Adrenal gland (tissue), 9 donors: ENCODE measurements at regions not wholly inside any gene's neighbourhood (a gene's known extent, or its start where the extent isn't known, plus 50 kb on each side); places are given as distances from the start of the nearest gene placed in this dataset.

ENCODE experiments used
- DNase-seq, 7 donors: peaks; one replicate each; pipeline ENCODE4 v3.0.0-alpha.2; 2019 to 2020
- H3K27ac ChIP-seq, 5 donors: fragments of 200-600 bp; sonication (generic) in 4 of 5; 1 replicate in 3 of 5; 2 replicates in 2 of 5; pipeline versions ENCODE4 v1.5.1 to v1.8.0; 2016 to 2020; ENCODE audit warnings: mild to moderate bottlenecking in 1 of 5
- H3K27me3 ChIP-seq: fragments of 200-600 bp; 2 replicates; pipeline ENCODE4 v1.8.0; 2021
- H3K36me3 ChIP-seq, 2 donors: fragments of 200-600 bp; replicated peaks in 1 of 2; 1 replicate in 1 of 2; 2 replicates in 1 of 2; pipeline versions ENCODE4 v1.5.1 to v1.8.0; 2018 to 2022
- H3K4me1 ChIP-seq, 2 donors: fragments of 200-600 bp; replicated peaks in 1 of 2; 1 replicate in 1 of 2; 2 replicates in 1 of 2; pipeline versions ENCODE4 v1.5.1 to v1.8.0; 2018 to 2021
- H3K4me3 ChIP-seq, 4 donors: fragments of 200-600 bp; sonication (generic) in 3 of 4; one replicate each; pipeline ENCODE4 v1.5.1; 2016 to 2018
- H3K9me3 ChIP-seq, 3 donors: fragments of 200-600 bp; sonication (generic) in 1 of 3; replicated peaks in 1 of 3; 1 replicate in 2 of 3; 2 replicates in 1 of 3; pipeline versions ENCODE4 v1.5.1 to v1.8.0; 2016 to 2021
- CTCF ChIP-seq, 6 experiments: fragments of 450-650 bp in 4 of 6; fragments of 200-600 bp in 2 of 6; sonication (generic) in 1 of 6; IDR thresholded peaks; 1 replicate in 5 of 6; 2 replicates in 1 of 6; pipeline versions ENCODE4 v1.5.1 to v1.8.0; 2016 to 2021; ENCODE audit warnings: antibody characterized with exemption in 6 of 6, mild to moderate bottlenecking in 2 of 6, moderate library complexity in 1 of 6
- POLR2A ChIP-seq, 2 donors: fragments of 450-650 bp; IDR thresholded peaks; one replicate each; pipeline ENCODE4 v1.6.1; 2017; ENCODE audit warnings: antibody characterized with exemption in 2 of 2, mild to moderate bottlenecking in 2 of 2, moderate library complexity in 1 of 2
- WGBS, 4 donors: extraction: QIAGEN DNeasy Blood & Tissue Kit in 2 of 4; methylation state at CpG; one replicate each; pipeline versions ENCODE4 v1.1.5 to v1.1.7; 2013 to 2017; 5-methylcytosine and 5-hydroxymethylcytosine counted together
- intact Hi-C, 2 donors: fragments of 100-400 bp; cut with DNase I; formaldehyde crosslinking; loops; one replicate each; pipeline versions ENCODE4 v1.14.1 to v1.15.0; 2022 to 2023
- donor health status: healthy with polysubstance abuse.
- donor health status: Bipolar disorder and iron deficiency.
- donor health status: DM: yes; HTN: yes; CAD: no.
- donor health status: DM: no; HTN: no; CAD: no.
- donor health status: DM: no; HTN: no; CAD: no.

GRCh38 chr3:124621498-124621897 lies 108.8 kb upstream of the UMPS start:
- intact Hi-C loops, result no loop called here
- H3K4me1 ChIP-seq, result peaks cover 14 to 32% of the 10 kb centered on the region in 2 donors
- no peaks in the 10 kb centered on the region for H3K9me3 ChIP-seq
- no peaks in the 10 kb centered on the region for H3K27me3 ChIP-seq
- TF ChIP-seq POLR2A (IDR thresholded peaks at IDR 0.05), result no peak
- TF ChIP-seq CTCF (IDR thresholded peaks at IDR 0.05), result no peak
- H3K36me3 ChIP-seq, result no peaks in the 10 kb centered on the region
- H3K4me3 ChIP-seq, result no peak overlapping the region
- WGBS, 4 donors, result 60 to 70% (median 69%) methylated on average over 3 of the region's 3 CpGs
- DNase-seq, result peak in 2 of 7 donors; percentile 13 to 61
- peak overlapping the region in 1 of 5 donors; percentile 75 for H3K27ac ChIP-seq

DNA sequence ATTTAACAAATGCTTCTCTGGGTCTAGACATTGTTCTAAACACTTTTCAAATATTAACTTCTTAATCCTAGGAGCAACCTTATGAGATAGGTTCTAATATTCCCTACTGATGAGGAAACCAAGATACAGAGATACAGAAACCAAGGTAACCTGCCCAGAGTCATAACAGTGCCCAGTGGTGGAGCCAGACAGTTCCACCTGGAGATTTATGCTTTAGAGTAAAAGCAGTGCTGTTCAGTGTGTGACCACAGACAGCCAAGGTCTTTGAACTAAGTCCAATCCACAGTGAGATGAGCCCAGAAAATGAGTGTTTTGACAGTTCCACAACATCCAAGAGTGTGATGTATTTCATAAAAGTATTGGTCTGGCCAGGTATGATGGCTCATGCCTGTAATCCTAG lies 105.2 kb upstream of the UMPS start:
- Histone ChIP-seq H3K4me3 (no peak overlapping the region), H3K4me1 (peaks cover 8 to 26% of the 10 kb centered on the region in 2 donors), H3K27ac (no peak overlapping the region), H3K9me3 (no peaks in the 10 kb centered on the region), H3K27me3 (no peaks in the 10 kb centered on the region), H3K36me3 (no peaks in the 10 kb centered on the region)
- no peak for DNase-seq
- TF ChIP-seq CTCF (IDR thresholded peaks at IDR 0.05) (no peak), POLR2A (IDR thresholded peaks at IDR 0.05) (no peak)
- intact Hi-C loops, result no loop called here

DNA sequence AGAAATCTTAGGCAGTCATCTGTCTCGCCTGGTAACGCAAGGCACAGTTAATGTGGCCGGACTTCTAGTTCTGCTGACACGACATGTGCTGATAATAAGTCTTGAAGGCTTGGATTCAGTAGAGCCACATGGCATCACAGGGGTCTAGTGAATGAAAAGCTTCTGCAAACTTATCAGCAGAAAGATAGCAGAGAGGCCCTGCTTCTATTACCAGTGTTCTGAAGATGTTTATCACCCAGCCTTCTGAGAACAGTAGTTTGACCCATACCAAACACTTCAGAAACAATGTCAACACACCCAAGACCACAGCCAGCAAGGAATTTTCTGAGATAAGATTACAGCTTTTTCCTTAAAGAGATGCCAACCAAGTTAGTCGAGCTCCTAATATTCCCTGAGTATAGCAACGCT lies 102.7 kb upstream of the UMPS start:
- TF ChIP-seq POLR2A (IDR thresholded peaks at IDR 0.05) (no peak), CTCF (IDR thresholded peaks at IDR 0.05) (no peak)
- Histone ChIP-seq H3K4me1 (peaks cover 0 to 9% of the 10 kb centered on the region in 2 donors), H3K27me3 (no peaks in the 10 kb centered on the region), H3K9me3 (no peaks in the 10 kb centered on the region), H3K4me3 (no peak overlapping the region), H3K27ac (no peak overlapping the region), H3K36me3 (no peaks in the 10 kb centered on the region)
- no peak for DNase-seq
- intact Hi-C loops, result no loop called here
- 60 to 71% (median 67%) methylated on average over 6 of the region's 6 CpGs for WGBS, 4 donors

DNA sequence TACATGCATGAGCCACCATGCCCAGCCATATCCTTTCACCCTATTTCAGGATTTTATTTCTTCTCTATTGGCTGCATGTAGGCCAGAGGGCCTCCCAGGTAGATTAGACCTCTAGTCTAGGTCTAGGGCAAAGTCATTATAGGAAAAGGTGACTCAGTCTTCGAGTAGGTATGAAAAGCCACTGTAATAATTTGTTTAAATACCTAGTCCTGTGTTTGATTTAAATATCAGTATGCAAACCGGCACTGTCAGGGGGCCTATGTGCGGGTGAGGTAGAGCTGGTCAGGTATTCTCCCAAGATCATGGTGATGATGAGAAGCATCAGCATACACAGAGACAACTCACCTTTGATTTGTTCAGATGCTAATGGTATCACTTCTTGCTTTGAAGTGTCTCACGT lies 101.4 kb upstream of the UMPS start:
- no peak for DNase-seq
- WGBS, 4 donors, result 77 to 93% (median 81%) methylated on average over 4 of the region's 4 CpGs
- Histone ChIP-seq H3K27ac (no peak overlapping the region), H3K4me3 (no peak overlapping the region), H3K9me3 (no peaks in the 10 kb centered on the region), H3K36me3 (peaks cover 0 to 2% of the 10 kb centered on the region in 2 donors), H3K4me1 (peaks cover 0 to 9% of the 10 kb centered on the region in 2 donors), H3K27me3 (no peaks in the 10 kb centered on the region)
- intact Hi-C loops, result no loop called here
- TF ChIP-seq CTCF (IDR thresholded peaks at IDR 0.05) (no peak), POLR2A (IDR thresholded peaks at IDR 0.05) (no peak)
